Mammary epithelial cell (primary cell): ENCODE measurements at regions not wholly inside any gene's neighbourhood (a gene's known extent, or its start where the extent isn't known, plus 50 kb on each side); places are given as distances from the start of the nearest gene placed in this dataset.

Experiments used
- CTCF ChIP-seq, 2 donors: IDR thresholded peaks in 1 of 2; conservative IDR thresholded peaks in 1 of 2; 2 replicates each; pipeline ENCODE4 v1.5.1; 2011 to 2012; ENCODE audit warnings: inconsistent platforms in 2 of 2, low read length in 2 of 2, mild to moderate bottlenecking in 2 of 2, control low read depth in 1 of 2, low read depth in 1 of 2; ENCODE audit not compliant: insufficient read depth in 1 of 2; ENCODE audit errors: extremely low read depth in 1 of 2
- EZH2 ChIP-seq: IDR thresholded peaks from 2 replicates; pipeline ENCODE4 v1.6.1; 2012; ENCODE audit warnings: low read length, inconsistent platforms, borderline replicate concordance

DNA sequence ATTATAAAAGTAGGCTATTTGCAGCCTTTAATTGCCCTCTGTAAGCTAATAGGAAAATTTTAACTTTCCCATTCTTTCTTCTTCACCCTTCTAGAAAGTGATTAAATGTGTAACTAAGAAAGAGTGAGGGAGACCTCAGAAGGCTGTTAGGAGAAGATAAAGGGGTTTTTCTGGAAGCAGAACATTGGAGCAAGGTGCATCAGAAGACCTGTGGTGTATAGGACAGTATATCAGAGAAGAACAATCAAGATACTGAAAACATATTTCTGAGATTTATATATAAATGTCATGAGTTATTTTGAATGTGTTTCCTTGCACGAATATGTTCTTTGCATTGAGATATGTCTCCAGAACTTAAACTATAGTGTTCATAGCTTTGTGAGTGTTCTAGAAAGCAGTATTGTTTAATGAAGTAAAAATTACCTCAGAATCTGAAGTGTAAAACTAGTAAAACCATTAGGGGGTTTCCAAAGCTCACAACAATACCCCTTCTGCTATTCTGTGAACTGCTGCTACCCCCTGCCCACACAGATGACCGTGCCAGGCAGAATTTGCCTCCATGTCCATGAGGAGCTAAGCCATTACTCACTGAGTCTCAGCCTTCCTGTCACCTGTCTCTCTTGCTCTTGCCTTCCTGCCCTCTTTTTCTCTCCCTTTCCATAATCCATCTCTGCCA is 537.9 kb downstream of the EPHA4 start:
- TF ChIP-seq CTCF (conservative IDR thresholded peaks at IDR 0.05 in 1 of 2, IDR thresholded peaks at IDR 0.05 in 1 of 2; ENCODE audit: extremely low read depth in 1 of 2, insufficient read depth in 1 of 2, low read depth in 1 of 2, low read length in 2 of 2) (no peak), EZH2 (no peak)
